22Rv1 (cell line): ENCODE measurements at regions not wholly inside any gene's neighbourhood (a gene's known extent, or its start where the extent isn't known, plus 50 kb on each side); places are given as distances from the start of the nearest gene placed in this dataset.

Source experiments
- CTCF ChIP-seq: fragments of 450-650 bp; IDR thresholded peaks from 2 replicates; pipeline ENCODE4 v1.5.1; 2017; ENCODE audit warnings: mild to moderate bottlenecking
- ZFX ChIP-seq: fragments of 450-650 bp; IDR thresholded peaks from 2 replicates; pipeline ENCODE4 v1.6.1; 2017; ENCODE audit warnings: antibody characterized with exemption, borderline replicate concordance

DNA sequence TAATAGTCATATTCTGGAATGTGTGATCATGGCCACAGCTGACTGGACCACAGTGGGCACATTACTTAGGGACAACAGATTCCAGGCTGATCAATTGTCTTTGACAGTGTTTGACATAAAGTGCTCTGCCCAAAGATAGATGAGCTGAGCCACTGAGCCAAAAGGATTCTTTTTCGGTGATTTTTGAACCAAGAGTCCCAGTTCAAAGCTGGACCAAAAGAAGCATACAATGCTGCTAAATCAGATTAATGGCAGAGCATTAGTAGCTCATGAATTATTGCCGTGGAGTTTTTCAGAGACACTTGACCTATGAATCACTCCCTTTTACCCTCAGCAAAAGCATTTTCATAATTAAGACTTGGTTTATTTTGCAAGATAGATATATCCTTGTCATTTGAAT, 160.6 kb downstream of the IZUMO3 start:
- TF ChIP-seq CTCF (no peak), ZFX (no peak)
